HCT116 (cell line): ENCODE measurements at regions not wholly inside any gene's neighbourhood (a gene's known extent, or its start where the extent isn't known, plus 50 kb on each side); places are given as distances from the start of the nearest gene placed in this dataset.

Experiments
- ATAC-seq: fragments of 200-7000 bp; cut with Tn5 transposase; 2 replicates; pipeline ENCODE4 v1.9.1; 2020; ENCODE audit warnings: mild to moderate bottlenecking, moderate library complexity
- BruUV-seq: library from RNA; stranded (reverse); fragments of 400-500 nt; replicated peaks from 2 replicates; lab custom pipeline; 2021; lab: Mats Ljungman, UMichigan
- CTCF ChIA-PET: fragments of 300-600 bp; sonication (Branson Sonifier 250); formaldehyde crosslinking; loops from one replicate; lab custom pipeline; 2021; ENCODE audit warnings: antibody characterized with exemption; lab: Charles Lee
- POLR2A ChIA-PET: fragments of 300-600, 350-600 bp; sonication (Branson Sonifier 250); formaldehyde crosslinking; loops from one replicate; lab custom pipeline; 2021; ENCODE audit warnings: antibody characterized with exemption; lab: Charles Lee
- RAD21 ChIA-PET, 2 experiments: fragments of 300-600 bp; sonication (Branson Sonifier 250); formaldehyde crosslinking; loops; one replicate each; lab custom pipeline; 2023; ENCODE audit warnings: low total read pairs in 2 of 2; ENCODE audit not compliant: uncharacterized antibody in 2 of 2, unreplicated experiment in 2 of 2, low non-redundant PET in 1 of 2; lab: Charles Lee
- DNase-seq: peaks from one replicate; pipeline ENCODE4 v3.0.0-alpha.2; 2010; ENCODE audit warnings: low read depth, low spot score
- H2AFZ ChIP-seq: fragments of 200-600 bp; shearing (Covaris generic), sonication (generic); 2 replicates; pipeline ENCODE4 v1.6.1; 2017; ENCODE audit warnings: low read depth, mixed run types, mixed read lengths, antibody characterized with exemption, low read length; ENCODE audit not compliant: poor library complexity, severe bottlenecking
- H3K27ac ChIP-seq: 2 replicates; pipeline ENCODE4 v1.5.1; 2012; ENCODE audit warnings: low read depth, low read length
- H3K27me3 ChIP-seq: fragments of 200-600 bp; sonication (generic); 2 replicates; pipeline ENCODE4 v1.6.1; 2016; ENCODE audit warnings: mixed run types, low read length, mixed read lengths; ENCODE audit not compliant: insufficient read depth
- H3K36me3 ChIP-seq, 2 experiments: fragments of 200-500 bp in 1 of 2; fragments of 200-600 bp in 1 of 2; sonication (Bioruptor generic) in 1 of 2; sonication (generic) in 1 of 2; 2 replicates each; pipeline versions ENCODE4 v1.5.1 to v1.6.1; 2014 to 2016; ENCODE audit warnings: low read length in 2 of 2, inconsistent platforms in 1 of 2, mixed read lengths in 1 of 2, mixed run types in 1 of 2; ENCODE audit not compliant: insufficient read depth in 2 of 2, control insufficient read depth in 1 of 2
- H3K4me1 ChIP-seq, 2 experiments: fragments of 200-600 bp in 1 of 2; sonication (generic) in 1 of 2; 2 replicates each; pipeline versions ENCODE4 v1.5.1 to v1.6.1; 2012 to 2017; ENCODE audit warnings: low read length in 2 of 2, inconsistent platforms in 1 of 2, mild to moderate bottlenecking in 1 of 2, mixed read lengths in 1 of 2, mixed run types in 1 of 2, moderate library complexity in 1 of 2; ENCODE audit not compliant: insufficient read depth in 2 of 2, control insufficient read depth in 1 of 2
- H3K4me2 ChIP-seq: fragments of 200-600 bp; sonication (generic); 2 replicates; pipeline ENCODE4 v1.6.1; 2017; ENCODE audit warnings: mixed run types, low read length, mixed read lengths
- H3K4me3 ChIP-seq, 2 experiments: fragments of 200-600 bp in 1 of 2; sonication (generic) in 1 of 2; replicated peaks in 1 of 2; 2 replicates each; pipeline ENCODE4 v1.5.1; 2011 to 2016; ENCODE audit warnings: low read length in 2 of 2, control low read depth in 1 of 2, low read depth in 1 of 2, mild to moderate bottlenecking in 1 of 2, mixed read lengths in 1 of 2, mixed run types in 1 of 2
- H3K79me2 ChIP-seq: fragments of 200-600 bp; sonication (generic); 2 replicates; pipeline ENCODE4 v1.6.1; 2017; ENCODE audit warnings: mild to moderate bottlenecking, mixed run types, low read length, moderate library complexity, mixed read lengths; ENCODE audit not compliant: insufficient read depth
- H3K9ac ChIP-seq: fragments of 200-600 bp; sonication (generic); 2 replicates; pipeline ENCODE4 v1.6.1; 2016; ENCODE audit warnings: low read length, mixed read lengths
- H3K9me2 ChIP-seq: fragments of 200-600 bp; sonication (generic), shearing (Covaris generic); 2 replicates; pipeline ENCODE4 v1.6.1; 2017; ENCODE audit warnings: mixed run types, mild to moderate bottlenecking, moderate library complexity; ENCODE audit not compliant: insufficient read depth
- H3K9me3 ChIP-seq, 2 experiments: fragments of 200-500 bp in 1 of 2; fragments of 200-600 bp in 1 of 2; sonication (Bioruptor generic) in 1 of 2; sonication (generic) in 1 of 2; 2 replicates each; pipeline ENCODE4 v1.6.1; 2014 to 2017; ENCODE audit warnings: low read length in 2 of 2, mixed read lengths in 2 of 2, inconsistent platforms in 1 of 2, low read depth in 1 of 2, mild to moderate bottlenecking in 1 of 2, mixed run types in 1 of 2, moderate library complexity in 1 of 2; ENCODE audit not compliant: control insufficient read depth in 1 of 2, insufficient read depth in 1 of 2
- H4K20me1 ChIP-seq: fragments of 200-600 bp; sonication (generic), shearing (Covaris generic); 2 replicates; pipeline ENCODE4 v1.6.1; 2017; ENCODE audit warnings: mixed run types, mild to moderate bottlenecking, moderate library complexity; ENCODE audit not compliant: insufficient read depth
- CBX3 ChIP-seq: IDR thresholded peaks from 2 replicates; pipeline ENCODE4 v1.6.1; 2012; ENCODE audit warnings: low read depth
- ELF1 ChIP-seq: IDR thresholded peaks from 2 replicates; pipeline ENCODE4 v1.6.1; 2012; ENCODE audit warnings: low read depth, borderline replicate concordance
- EZH2 ChIP-seq: fragments of 200-600 bp; sonication (generic); IDR thresholded peaks from 2 replicates; pipeline ENCODE4 v1.6.1; 2017; ENCODE audit warnings: antibody characterized with exemption, mixed run types
- EZH2phosphoT487 ChIP-seq: fragments of 200-600 bp; IDR thresholded peaks from 2 replicates; pipeline ENCODE4 v1.6.1; 2018; ENCODE audit warnings: antibody characterized with exemption, borderline replicate concordance
- POLR2AphosphoS5 ChIP-seq: IDR thresholded peaks from 2 replicates; pipeline ENCODE4 v1.6.1; 2011; ENCODE audit warnings: mild to moderate bottlenecking, low read depth, low read length, moderate library complexity
- RAD21 ChIP-seq: IDR thresholded peaks from 2 replicates; pipeline ENCODE4 v1.6.1; 2012; ENCODE audit warnings: low read depth, mild to moderate bottlenecking
- SIN3A ChIP-seq: IDR thresholded peaks from 2 replicates; pipeline ENCODE4 v1.6.1; 2012; ENCODE audit warnings: low read depth
- TCF7L2 ChIP-seq: IDR thresholded peaks from 2 replicates; pipeline ENCODE4 v1.7.0; 2011; ENCODE audit warnings: borderline replicate concordance, inconsistent platforms; ENCODE audit not compliant: insufficient read depth, insufficient read length; ENCODE audit errors: extremely low read depth
- ZFX ChIP-seq: fragments of 450-650 bp; IDR thresholded peaks from 2 replicates; pipeline ENCODE4 v1.6.1; 2017
- ZNF274 ChIP-seq: fragments of 200-500 bp; sonication (Bioruptor generic); IDR thresholded peaks from 2 replicates; pipeline ENCODE4 v1.6.1; 2014; ENCODE audit warnings: mild to moderate bottlenecking, low read depth, low read length, inconsistent platforms
- intact Hi-C: fragments of 100-400 bp; cut with micrococcal nuclease; formaldehyde crosslinking; loops from 2 replicates; pipeline ENCODE4 v1.10.0; 2022
- TF ChIP-seq, protein P1 (sequence below): IDR thresholded peaks from 2 replicates; pipeline ENCODE4 v1.6.1; 2011; ENCODE audit warnings: mild to moderate bottlenecking, low read length, moderate library complexity; ENCODE audit not compliant: insufficient replicate concordance; ENCODE audit errors: extremely low read depth
- TF ChIP-seq, protein P2 (sequence below): IDR thresholded peaks from 2 replicates; pipeline ENCODE4 v1.6.1; 2012; ENCODE audit warnings: low read depth

DNA sequence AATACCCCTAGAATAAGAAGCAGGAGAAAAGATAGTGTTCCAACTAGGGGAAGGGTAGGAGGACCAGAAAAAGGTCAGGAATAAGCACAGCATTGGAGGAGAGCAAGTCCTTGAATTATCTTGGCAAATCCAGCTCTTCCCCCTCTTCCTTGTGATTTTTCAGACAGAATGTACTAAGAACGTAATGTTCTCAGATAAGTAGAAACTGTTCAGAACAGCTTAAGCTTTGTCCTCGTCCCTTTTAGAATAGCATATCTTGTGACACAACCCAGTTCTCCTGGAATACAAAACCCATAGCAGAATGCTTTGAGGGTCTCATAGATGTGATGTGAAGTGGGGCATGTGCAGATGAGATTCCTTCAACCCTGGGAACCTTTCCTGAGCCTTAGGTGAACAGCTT, 97.4 kb downstream of the EMB start:
- Histone ChIP-seq H3K27me3 (no peaks in the 10 kb centered on the region), H3K36me3 (no peaks in the 10 kb centered on the region), H3K9me2 (no peaks in the 10 kb centered on the region), H2AFZ (no peak overlapping the region), H3K9ac (no peak overlapping the region), H3K79me2 (no peaks in the 10 kb centered on the region), H3K4me1 (no peaks in the 10 kb centered on the region), H3K4me3 (no peak overlapping the region), H3K4me2 (no peak overlapping the region), H4K20me1 (no peaks in the 10 kb centered on the region), H3K9me3 (no peaks in the 10 kb centered on the region), H3K27ac (no peak overlapping the region)
- no TSS peak for BruUV-seq
- ChIA-PET POLR2A (no interaction called here), RAD21 (no interaction called here), CTCF (no interaction called here)
- DNase-seq (no peak), ATAC-seq (no peak)
- intact Hi-C loops = loop anchor here (10.0 kb wide), 1 partner anchor 59 kb away; no protein-coding TSS in a partner anchor
- TF ChIP-seq, protein P1, sequence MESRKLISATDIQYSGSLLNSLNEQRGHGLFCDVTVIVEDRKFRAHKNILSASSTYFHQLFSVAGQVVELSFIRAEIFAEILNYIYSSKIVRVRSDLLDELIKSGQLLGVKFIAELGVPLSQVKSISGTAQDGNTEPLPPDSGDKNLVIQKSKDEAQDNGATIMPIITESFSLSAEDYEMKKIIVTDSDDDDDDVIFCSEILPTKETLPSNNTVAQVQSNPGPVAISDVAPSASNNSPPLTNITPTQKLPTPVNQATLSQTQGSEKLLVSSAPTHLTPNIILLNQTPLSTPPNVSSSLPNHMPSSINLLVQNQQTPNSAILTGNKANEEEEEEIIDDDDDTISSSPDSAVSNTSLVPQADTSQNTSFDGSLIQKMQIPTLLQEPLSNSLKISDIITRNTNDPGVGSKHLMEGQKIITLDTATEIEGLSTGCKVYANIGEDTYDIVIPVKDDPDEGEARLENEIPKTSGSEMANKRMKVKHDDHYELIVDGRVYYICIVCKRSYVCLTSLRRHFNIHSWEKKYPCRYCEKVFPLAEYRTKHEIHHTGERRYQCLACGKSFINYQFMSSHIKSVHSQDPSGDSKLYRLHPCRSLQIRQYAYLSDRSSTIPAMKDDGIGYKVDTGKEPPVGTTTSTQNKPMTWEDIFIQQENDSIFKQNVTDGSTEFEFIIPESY = no peak
- TF ChIP-seq ZFX (no peak), ELF1 (no peak), TCF7L2 (no peak), CBX3 (no peak), ZNF274 (no peak), SIN3A (no peak), POLR2AphosphoS5 (no peak), RAD21 (no peak), EZH2 (no peak), EZH2phosphoT487 (no peak)
- TF ChIP-seq, protein P2, sequence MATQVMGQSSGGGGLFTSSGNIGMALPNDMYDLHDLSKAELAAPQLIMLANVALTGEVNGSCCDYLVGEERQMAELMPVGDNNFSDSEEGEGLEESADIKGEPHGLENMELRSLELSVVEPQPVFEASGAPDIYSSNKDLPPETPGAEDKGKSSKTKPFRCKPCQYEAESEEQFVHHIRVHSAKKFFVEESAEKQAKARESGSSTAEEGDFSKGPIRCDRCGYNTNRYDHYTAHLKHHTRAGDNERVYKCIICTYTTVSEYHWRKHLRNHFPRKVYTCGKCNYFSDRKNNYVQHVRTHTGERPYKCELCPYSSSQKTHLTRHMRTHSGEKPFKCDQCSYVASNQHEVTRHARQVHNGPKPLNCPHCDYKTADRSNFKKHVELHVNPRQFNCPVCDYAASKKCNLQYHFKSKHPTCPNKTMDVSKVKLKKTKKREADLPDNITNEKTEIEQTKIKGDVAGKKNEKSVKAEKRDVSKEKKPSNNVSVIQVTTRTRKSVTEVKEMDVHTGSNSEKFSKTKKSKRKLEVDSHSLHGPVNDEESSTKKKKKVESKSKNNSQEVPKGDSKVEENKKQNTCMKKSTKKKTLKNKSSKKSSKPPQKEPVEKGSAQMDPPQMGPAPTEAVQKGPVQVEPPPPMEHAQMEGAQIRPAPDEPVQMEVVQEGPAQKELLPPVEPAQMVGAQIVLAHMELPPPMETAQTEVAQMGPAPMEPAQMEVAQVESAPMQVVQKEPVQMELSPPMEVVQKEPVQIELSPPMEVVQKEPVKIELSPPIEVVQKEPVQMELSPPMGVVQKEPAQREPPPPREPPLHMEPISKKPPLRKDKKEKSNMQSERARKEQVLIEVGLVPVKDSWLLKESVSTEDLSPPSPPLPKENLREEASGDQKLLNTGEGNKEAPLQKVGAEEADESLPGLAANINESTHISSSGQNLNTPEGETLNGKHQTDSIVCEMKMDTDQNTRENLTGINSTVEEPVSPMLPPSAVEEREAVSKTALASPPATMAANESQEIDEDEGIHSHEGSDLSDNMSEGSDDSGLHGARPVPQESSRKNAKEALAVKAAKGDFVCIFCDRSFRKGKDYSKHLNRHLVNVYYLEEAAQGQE = no peak
